ENCODE measurements at regions not wholly inside any gene's neighbourhood (a gene's known extent, or its start where the extent isn't known, plus 50 kb on each side); places are given as distances from the start of the nearest gene placed in this dataset.

DNA sequence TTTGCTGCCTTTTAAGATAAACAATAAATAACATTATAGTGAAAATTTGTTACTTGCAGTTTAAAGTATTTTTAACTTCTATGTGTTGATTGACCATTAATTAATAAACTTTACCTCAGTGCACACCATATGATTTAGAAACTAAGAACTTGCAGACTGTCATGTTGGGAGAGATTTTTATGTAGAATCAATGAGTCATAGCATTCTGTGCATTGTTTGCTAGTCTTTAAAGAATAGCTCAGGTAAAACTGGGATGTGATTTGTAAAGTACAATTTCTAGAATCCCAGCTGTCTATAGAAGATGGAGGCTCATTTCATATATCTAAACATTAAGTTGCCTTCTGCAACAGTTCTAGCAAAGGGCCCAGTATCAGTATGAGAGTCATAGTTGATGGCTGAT is 199.6 kb upstream of the SEMA3A start:
- RAD21 ChIA-PET (ENCODE audit: unreplicated experiment), result no interaction called here
- intact Hi-C loops (cut with micrococcal nuclease; ENCODE audit: unreplicated experiment), result no loop called here
- Histone ChIP-seq H3K79me2 (ENCODE audit: control insufficient read depth, insufficient read depth, low read length) (no peaks in the 10 kb centered on the region), H3K4me3 (no peak overlapping the region), H3K27me3 (replicated peaks in 1 of 2; ENCODE audit: control insufficient read depth in 2 of 2, insufficient read depth in 2 of 2, low read length in 1 of 2) (no peaks in the 10 kb centered on the region), H3K4me2 (ENCODE audit: control insufficient read depth, insufficient read depth) (no peak overlapping the region), H2AFZ (ENCODE audit: control insufficient read depth, low read depth, low read length) (no peak overlapping the region), H3K27ac (ENCODE audit: control insufficient read depth, insufficient read depth) (no peak overlapping the region), H3K9ac (ENCODE audit: control insufficient read depth, insufficient read depth, low read length) (no peak overlapping the region), H3K9me3 (replicated peaks; ENCODE audit: control insufficient read depth, insufficient read depth, low read length) (no peaks in the 10 kb centered on the region), H3K4me1 (ENCODE audit: control insufficient read depth, insufficient read depth, low read length) (no peaks in the 10 kb centered on the region), H3K36me3 (ENCODE audit: control insufficient read depth in 2 of 2, insufficient read depth in 2 of 2, low read length in 1 of 2) (no peaks in the 10 kb centered on the region), H4K20me1 (ENCODE audit: control insufficient read depth, insufficient read depth) (no peaks in the 10 kb centered on the region)
- DNase-seq (ENCODE audit: low read depth, low spot score) (no peak), ATAC-seq (no peak), FAIRE-seq (no peak)
- CTCF ChIA-PET, result no interaction called here
- POLR2A ChIA-PET, result no interaction called here
- in situ Hi-C loops (cut with MboI), result no loop called here
- BruUV-seq (replicated peaks), result no TSS peak
- SMC1A ChIA-PET (ENCODE audit: uncharacterized antibody, unreplicated experiment), result interaction anchor here (0.7 to 1.8 kb wide), 3 partner anchors 14 to 398 kb away, joined by 3 to 4 read pairs (median 4); no protein-coding TSS in a partner anchor
- TF ChIP-seq ZSCAN29 (IDR thresholded peaks at IDR 0.05), result no peak
- no peak for TF ChIP-seq ZNF24 (IDR thresholded peaks at IDR 0.05)
- TF ChIP-seq RAD51 (IDR thresholded peaks at IDR 0.05), result no peak
- TF ChIP-seq SMAD1 (IDR thresholded peaks at IDR 0.05; ENCODE audit: low read depth, partially characterized antibody), result no peak
- TF ChIP-seq GATAD2B (conservative IDR thresholded peaks at IDR 0.05; ENCODE audit: low read depth), result no peak
- TF ChIP-seq, protein P1, sequence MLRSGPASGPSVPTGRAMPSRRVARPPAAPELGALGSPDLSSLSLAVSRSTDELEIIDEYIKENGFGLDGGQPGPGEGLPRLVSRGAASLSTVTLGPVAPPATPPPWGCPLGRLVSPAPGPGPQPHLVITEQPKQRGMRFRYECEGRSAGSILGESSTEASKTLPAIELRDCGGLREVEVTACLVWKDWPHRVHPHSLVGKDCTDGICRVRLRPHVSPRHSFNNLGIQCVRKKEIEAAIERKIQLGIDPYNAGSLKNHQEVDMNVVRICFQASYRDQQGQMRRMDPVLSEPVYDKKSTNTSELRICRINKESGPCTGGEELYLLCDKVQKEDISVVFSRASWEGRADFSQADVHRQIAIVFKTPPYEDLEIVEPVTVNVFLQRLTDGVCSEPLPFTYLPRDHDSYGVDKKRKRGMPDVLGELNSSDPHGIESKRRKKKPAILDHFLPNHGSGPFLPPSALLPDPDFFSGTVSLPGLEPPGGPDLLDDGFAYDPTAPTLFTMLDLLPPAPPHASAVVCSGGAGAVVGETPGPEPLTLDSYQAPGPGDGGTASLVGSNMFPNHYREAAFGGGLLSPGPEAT (IDR thresholded peaks at IDR 0.05; ENCODE audit: low read depth), result no peak
- no peak for TF ChIP-seq DPF2 (IDR thresholded peaks at IDR 0.05)
- no peak for TF ChIP-seq SUZ12 (IDR thresholded peaks at IDR 0.05; ENCODE audit: unreplicated experiment)
- TF ChIP-seq ZNF207 (IDR thresholded peaks at IDR 0.05; ENCODE audit: borderline replicate concordance), result no peak
- TF ChIP-seq, protein P2, sequence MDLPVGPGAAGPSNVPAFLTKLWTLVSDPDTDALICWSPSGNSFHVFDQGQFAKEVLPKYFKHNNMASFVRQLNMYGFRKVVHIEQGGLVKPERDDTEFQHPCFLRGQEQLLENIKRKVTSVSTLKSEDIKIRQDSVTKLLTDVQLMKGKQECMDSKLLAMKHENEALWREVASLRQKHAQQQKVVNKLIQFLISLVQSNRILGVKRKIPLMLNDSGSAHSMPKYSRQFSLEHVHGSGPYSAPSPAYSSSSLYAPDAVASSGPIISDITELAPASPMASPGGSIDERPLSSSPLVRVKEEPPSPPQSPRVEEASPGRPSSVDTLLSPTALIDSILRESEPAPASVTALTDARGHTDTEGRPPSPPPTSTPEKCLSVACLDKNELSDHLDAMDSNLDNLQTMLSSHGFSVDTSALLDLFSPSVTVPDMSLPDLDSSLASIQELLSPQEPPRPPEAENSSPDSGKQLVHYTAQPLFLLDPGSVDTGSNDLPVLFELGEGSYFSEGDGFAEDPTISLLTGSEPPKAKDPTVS (IDR thresholded peaks at IDR 0.05; ENCODE audit: low read depth, low read length), result no peak
- TF ChIP-seq KLF5 (IDR thresholded peaks at IDR 0.05; ENCODE audit: partially characterized antibody), result no peak
- no peak for TF ChIP-seq NRF1 (conservative IDR thresholded peaks at IDR 0.05; ENCODE audit: low read depth, low read length)
- TF ChIP-seq, protein P3, sequence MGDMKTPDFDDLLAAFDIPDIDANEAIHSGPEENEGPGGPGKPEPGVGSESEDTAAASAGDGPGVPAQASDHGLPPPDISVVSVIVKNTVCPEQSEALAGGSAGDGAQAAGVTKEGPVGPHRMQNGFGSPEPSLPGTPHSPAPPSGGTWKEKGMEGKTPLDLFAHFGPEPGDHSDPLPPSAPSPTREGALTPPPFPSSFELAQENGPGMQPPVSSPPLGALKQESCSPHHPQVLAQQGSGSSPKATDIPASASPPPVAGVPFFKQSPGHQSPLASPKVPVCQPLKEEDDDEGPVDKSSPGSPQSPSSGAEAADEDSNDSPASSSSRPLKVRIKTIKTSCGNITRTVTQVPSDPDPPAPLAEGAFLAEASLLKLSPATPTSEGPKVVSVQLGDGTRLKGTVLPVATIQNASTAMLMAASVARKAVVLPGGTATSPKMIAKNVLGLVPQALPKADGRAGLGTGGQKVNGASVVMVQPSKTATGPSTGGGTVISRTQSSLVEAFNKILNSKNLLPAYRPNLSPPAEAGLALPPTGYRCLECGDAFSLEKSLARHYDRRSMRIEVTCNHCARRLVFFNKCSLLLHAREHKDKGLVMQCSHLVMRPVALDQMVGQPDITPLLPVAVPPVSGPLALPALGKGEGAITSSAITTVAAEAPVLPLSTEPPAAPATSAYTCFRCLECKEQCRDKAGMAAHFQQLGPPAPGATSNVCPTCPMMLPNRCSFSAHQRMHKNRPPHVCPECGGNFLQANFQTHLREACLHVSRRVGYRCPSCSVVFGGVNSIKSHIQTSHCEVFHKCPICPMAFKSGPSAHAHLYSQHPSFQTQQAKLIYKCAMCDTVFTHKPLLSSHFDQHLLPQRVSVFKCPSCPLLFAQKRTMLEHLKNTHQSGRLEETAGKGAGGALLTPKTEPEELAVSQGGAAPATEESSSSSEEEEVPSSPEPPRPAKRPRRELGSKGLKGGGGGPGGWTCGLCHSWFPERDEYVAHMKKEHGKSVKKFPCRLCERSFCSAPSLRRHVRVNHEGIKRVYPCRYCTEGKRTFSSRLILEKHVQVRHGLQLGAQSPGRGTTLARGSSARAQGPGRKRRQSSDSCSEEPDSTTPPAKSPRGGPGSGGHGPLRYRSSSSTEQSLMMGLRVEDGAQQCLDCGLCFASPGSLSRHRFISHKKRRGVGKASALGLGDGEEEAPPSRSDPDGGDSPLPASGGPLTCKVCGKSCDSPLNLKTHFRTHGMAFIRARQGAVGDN (IDR thresholded peaks at IDR 0.05), result no peak
- TF ChIP-seq CBX3 (IDR thresholded peaks at IDR 0.05; ENCODE audit: borderline replicate concordance, low read depth), result no peak
- TF ChIP-seq, protein P4, sequence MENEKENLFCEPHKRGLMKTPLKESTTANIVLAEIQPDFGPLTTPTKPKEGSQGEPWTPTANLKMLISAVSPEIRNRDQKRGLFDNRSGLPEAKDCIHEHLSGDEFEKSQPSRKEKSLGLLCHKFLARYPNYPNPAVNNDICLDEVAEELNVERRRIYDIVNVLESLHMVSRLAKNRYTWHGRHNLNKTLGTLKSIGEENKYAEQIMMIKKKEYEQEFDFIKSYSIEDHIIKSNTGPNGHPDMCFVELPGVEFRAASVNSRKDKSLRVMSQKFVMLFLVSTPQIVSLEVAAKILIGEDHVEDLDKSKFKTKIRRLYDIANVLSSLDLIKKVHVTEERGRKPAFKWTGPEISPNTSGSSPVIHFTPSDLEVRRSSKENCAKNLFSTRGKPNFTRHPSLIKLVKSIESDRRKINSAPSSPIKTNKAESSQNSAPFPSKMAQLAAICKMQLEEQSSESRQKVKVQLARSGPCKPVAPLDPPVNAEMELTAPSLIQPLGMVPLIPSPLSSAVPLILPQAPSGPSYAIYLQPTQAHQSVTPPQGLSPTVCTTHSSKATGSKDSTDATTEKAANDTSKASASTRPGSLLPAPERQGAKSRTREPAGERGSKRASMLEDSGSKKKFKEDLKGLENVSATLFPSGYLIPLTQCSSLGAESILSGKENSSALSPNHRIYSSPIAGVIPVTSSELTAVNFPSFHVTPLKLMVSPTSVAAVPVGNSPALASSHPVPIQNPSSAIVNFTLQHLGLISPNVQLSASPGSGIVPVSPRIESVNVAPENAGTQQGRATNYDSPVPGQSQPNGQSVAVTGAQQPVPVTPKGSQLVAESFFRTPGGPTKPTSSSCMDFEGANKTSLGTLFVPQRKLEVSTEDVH (IDR thresholded peaks at IDR 0.05; ENCODE audit: low read depth, partially characterized antibody), result no peak

Data from GM12878 (cell line).